HUES6 (cell line): ENCODE measurements at regions not wholly inside any gene's neighbourhood (a gene's known extent, or its start where the extent isn't known, plus 50 kb on each side); places are given as distances from the start of the nearest gene placed in this dataset.

Experiments used
- H3K27ac ChIP-seq: 2 replicates; pipeline ENCODE4 v1.7.0; 2013; ENCODE audit warnings: low read depth, mild to moderate bottlenecking, low read length, inconsistent platforms
- H3K27me3 ChIP-seq: 2 replicates; pipeline ENCODE4 v1.6.1; 2013; ENCODE audit warnings: low read length; ENCODE audit not compliant: control insufficient read depth, insufficient read depth
- H3K36me3 ChIP-seq: 2 replicates; pipeline ENCODE4 v1.6.1; 2013; ENCODE audit warnings: low read length; ENCODE audit not compliant: control insufficient read depth, insufficient read depth
- H3K4me1 ChIP-seq: 2 replicates; pipeline ENCODE4 v1.6.1; 2013; ENCODE audit warnings: low read length; ENCODE audit not compliant: control insufficient read depth, insufficient read depth
- H3K4me3 ChIP-seq: 2 replicates; pipeline ENCODE4 v1.5.1; 2013; ENCODE audit warnings: low read depth, low read length
- H3K9ac ChIP-seq: one replicate; pipeline ENCODE4 v1.6.1; 2013; ENCODE audit warnings: mild to moderate bottlenecking, low read length
- H3K9me3 ChIP-seq: 2 replicates; pipeline ENCODE4 v1.6.1; 2013; ENCODE audit warnings: low read depth, low read length; ENCODE audit not compliant: control insufficient read depth, insufficient read depth

DNA sequence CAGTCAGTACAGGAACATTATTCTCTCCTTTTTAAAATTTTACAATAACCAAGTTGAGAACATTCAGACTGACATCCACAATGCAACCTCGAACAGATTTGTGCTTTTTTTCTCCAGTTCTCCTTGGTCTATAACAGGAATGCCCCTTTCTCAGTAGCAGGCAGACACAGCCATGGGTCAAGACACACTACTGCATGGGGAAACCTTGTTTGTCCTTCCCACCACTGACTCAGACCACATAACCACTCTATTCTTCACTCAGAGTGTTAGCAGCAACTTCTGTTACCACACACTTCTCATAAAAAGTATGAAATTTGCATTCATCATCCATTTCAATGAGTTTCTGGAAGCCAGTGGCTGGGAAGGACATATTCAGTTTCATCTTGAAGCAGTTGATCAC is 421.7 kb downstream of the ADRA2A start:
- Histone ChIP-seq H3K27me3 (no peaks in the 10 kb centered on the region), H3K4me1 (no peaks in the 10 kb centered on the region), H3K27ac (no peak overlapping the region), H3K9me3 (peaks cover 8% of the 10 kb centered on the region), H3K36me3 (no peaks in the 10 kb centered on the region), H3K4me3 (no peak overlapping the region), H3K9ac (no peak overlapping the region)

DNA sequence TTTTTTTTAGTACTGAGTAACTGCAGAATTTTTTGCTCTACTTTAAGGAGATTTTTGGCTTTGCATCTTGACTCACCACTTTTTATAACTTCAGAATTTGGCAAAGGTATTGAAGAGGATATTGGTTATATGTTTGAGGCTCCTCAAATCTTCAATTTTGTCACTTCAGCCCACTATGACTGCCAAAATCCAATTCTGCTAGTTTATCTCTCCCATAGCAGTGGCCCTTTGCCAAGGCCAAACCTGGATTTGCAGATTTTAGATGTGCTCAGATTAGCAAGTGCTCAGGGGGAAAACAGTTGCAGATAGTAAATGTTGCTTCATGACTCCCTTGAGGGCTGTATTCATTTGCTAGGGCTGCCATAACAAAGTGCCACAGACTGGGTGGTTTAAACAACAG is 427.5 kb downstream of the ADRA2A start:
- Histone ChIP-seq H3K4me3 (no peak overlapping the region), H3K4me1 (peaks cover 10% of the 10 kb centered on the region), H3K27ac (no peak overlapping the region), H3K9ac (no peak overlapping the region), H3K9me3 (peaks cover 22% of the 10 kb centered on the region), H3K27me3 (no peaks in the 10 kb centered on the region), H3K36me3 (no peaks in the 10 kb centered on the region)

DNA sequence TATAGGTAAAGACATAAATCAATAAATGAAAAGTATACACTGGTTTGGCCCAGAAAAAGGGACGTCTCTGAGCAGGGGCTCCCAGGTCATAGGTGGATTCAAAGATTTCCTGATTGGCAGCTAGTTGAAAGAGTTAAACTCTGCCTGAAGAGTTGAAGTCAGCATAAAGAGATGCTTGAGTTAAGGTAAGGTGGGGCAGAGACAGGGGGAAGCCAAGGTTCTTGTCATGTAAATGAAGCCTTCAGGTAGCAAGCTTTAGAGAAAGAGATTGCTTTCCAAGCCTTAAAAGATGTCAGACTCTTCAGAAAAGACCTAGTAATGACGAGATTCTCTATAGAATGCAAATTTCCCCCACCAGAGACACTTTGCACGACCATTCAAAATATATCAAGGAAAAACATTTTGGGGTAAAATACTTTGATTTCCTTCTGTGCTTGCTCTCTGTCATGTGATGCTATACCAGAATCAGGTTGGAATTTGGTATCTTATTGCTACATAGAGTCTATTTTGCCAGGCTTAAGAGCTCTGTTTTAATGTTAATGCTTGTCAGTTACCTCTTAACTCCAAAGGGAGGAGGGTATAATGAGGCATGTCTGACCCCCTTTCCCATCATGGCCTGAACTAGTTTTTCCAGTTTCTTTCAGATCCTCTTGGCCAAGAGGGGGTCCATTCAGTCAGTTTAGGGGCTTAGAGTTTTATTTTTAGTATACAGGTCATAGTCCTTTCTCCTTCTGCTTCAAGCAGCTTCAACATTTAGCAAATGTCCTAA is 429.6 kb downstream of the ADRA2A start:
- no peaks in the 10 kb centered on the region for H3K36me3 ChIP-seq
- H3K9me3 ChIP-seq: peaks cover 22% of the 10 kb centered on the region
- no peak overlapping the region for H3K27ac ChIP-seq
- peaks cover 10% of the 10 kb centered on the region for H3K4me1 ChIP-seq
- no peaks in the 10 kb centered on the region for H3K27me3 ChIP-seq
- H3K4me3 ChIP-seq: peak overlapping the region; percentile 12; the same call in 1 of the 2 replicates
- H3K9ac ChIP-seq: no peak overlapping the region

DNA sequence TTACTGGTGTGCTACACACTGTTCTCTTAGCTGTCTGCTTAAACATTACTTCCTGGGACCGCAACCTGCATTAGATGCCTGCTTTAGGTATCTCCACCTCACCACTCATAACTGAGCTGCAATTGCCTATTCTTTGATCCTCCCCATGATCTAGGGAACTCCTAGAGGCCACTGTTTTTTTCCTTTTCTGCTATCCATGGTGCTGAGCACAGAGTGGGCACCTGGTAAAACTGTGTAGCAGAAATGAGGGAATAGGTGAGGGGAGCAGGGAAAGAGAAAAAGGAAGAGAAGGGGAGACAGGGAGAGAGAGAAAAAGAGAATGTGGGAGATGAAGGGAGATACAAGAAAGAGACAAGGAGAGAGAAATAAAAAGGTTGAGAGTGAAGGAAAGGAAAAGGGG is 434.9 kb downstream of the ADRA2A start:
- Histone ChIP-seq H3K36me3 (no peaks in the 10 kb centered on the region), H3K27ac (no peak overlapping the region), H3K4me3 (no peak overlapping the region), H3K4me1 (peaks cover 6% of the 10 kb centered on the region), H3K27me3 (no peaks in the 10 kb centered on the region), H3K9me3 (no peaks in the 10 kb centered on the region), H3K9ac (no peak overlapping the region)

DNA sequence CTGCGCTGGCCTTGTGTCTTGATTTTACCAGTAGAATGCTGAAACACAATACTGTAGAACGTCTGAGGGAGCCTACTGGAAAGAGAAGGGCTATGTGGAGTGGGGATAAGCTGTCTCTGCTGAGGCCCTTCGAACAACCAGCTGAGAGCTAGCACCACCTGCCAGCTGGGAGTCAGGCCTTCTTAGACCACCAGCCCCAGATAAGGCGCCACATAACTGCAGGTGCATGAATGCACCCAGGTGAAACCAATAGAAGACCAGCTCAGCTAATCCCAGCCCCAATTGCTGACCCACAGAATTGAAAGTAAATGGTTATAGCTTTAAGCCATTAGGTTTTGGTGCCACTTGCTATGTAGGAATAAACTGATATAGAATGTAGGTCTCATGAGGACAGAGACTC is 438.4 kb downstream of the ADRA2A start:
- Histone ChIP-seq H3K27ac (no peak overlapping the region), H3K4me1 (no peaks in the 10 kb centered on the region), H3K9me3 (no peaks in the 10 kb centered on the region), H3K27me3 (no peaks in the 10 kb centered on the region), H3K9ac (no peak overlapping the region), H3K36me3 (no peaks in the 10 kb centered on the region), H3K4me3 (no peak overlapping the region)

DNA sequence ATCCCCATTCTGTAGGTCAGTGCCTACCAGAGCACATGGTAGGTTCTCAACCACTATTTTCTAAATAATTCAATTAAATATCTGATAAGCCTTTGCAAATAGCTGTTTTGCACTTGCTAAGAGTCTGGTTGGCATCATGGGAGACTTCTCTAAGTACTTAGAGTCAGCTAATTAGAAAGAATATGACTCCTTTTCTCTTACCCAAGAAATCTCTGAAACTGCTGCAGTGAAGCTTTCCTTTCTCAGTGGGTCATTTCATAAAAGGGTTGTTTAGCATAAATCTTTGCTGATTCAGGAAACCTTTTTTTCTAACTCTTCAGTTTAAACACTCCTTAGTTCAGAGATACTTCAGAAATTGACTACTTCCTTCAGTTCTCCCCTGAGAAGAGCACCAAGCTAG is 438.9 kb downstream of the ADRA2A start:
- H3K4me1 ChIP-seq: no peaks in the 10 kb centered on the region
- H3K27me3 ChIP-seq: no peaks in the 10 kb centered on the region
- no peaks in the 10 kb centered on the region for H3K36me3 ChIP-seq
- no peak overlapping the region for H3K27ac ChIP-seq
- no peak overlapping the region for H3K4me3 ChIP-seq
- no peak overlapping the region for H3K9ac ChIP-seq
- H3K9me3 ChIP-seq: no peaks in the 10 kb centered on the region

DNA sequence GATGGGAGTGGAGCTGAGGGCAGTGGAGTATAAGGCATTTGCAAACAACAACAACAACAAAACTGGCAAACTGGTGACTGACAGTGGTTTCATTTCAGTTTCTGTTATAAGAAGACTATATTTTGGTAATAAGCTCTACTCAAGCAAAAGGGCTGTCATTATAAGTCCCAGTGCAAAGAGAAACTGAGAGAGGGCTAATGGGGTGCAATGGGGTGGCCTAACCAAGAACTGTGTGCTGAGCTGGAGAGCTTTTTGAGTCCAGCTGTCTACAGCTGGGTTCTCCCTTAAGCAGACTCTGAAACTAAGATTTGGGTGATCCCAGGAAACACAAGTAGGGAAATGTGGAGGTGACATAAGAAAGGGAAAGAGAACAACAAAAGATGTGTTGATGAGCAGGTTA is 439.3 kb downstream of the ADRA2A start:
- Histone ChIP-seq H3K27me3 (no peaks in the 10 kb centered on the region), H3K27ac (no peak overlapping the region), H3K4me1 (no peaks in the 10 kb centered on the region), H3K9ac (no peak overlapping the region), H3K36me3 (no peaks in the 10 kb centered on the region), H3K9me3 (no peaks in the 10 kb centered on the region), H3K4me3 (no peak overlapping the region)

DNA sequence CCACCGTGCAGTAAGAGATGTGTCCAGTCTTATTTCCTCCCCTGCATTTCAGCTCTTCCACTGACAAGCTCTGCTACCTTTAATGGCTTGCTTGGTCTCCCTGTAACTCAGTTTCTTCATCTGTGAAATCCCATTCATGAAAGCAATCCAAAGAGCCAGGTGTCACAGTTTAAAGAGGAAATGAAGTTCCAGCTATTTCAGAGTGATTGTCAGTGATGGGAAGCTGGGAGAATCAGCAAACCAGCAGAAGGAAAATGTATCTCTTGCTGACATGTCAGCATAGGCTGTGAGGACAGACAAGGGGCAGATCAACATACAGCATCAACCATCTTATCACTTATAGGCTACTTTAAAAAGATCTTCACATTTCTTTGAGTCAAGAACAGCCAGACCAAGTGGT is 445.3 kb downstream of the ADRA2A start:
- Histone ChIP-seq H3K27ac (no peak overlapping the region), H3K36me3 (no peaks in the 10 kb centered on the region), H3K9me3 (no peaks in the 10 kb centered on the region), H3K9ac (no peak overlapping the region), H3K4me3 (no peak overlapping the region), H3K4me1 (no peaks in the 10 kb centered on the region), H3K27me3 (no peaks in the 10 kb centered on the region)

DNA sequence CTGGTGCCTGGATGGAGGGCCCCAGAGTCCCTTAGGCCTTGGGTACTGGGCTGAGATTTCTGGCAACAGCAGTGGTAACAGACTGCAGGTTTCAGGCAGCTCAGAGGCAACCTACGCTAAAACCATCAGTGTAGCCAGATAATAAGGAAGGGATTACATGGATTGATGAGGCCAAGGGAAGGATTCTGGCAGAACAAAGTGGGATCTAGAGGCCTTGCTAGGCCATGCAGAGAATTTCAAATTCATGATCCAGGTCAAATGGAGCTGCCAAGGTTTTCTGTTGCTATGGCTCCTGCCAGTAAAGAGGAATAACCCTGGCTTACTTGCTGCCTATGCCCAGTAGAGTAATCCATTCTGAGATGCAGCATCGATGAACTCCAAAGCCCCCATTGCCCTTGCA is 445.7 kb downstream of the ADRA2A start:
- H3K4me3 ChIP-seq: no peak overlapping the region

DNA sequence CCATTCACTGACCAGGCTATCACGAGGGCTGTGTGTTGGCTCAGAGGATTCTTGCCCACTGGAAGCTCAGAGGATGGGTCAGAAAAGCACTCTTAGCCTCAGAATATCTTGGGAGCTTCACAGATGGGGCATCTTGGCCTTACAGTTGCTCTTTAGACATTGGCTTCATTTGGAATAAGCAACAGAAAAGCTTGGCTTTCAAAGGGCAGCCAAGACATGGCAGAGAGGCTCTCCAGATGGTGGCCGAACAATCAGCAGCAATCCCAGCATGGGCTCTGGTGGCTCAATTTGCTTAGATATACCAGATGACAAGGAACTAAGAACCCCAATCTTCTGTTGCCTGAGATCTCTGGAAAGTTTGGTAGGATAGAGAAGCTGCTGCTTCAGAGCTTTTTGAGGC is 446.2 kb downstream of the ADRA2A start:
- no peaks in the 10 kb centered on the region for H3K4me1 ChIP-seq
- H3K4me3 ChIP-seq: no peak overlapping the region
- H3K9ac ChIP-seq: no peak overlapping the region
- no peak overlapping the region for H3K27ac ChIP-seq
- no peaks in the 10 kb centered on the region for H3K9me3 ChIP-seq
- H3K27me3 ChIP-seq: no peaks in the 10 kb centered on the region
- no peaks in the 10 kb centered on the region for H3K36me3 ChIP-seq

More for the DNA sequence above, 445.7 kb downstream of the ADRA2A start:
- Histone ChIP-seq H3K27ac (no peak overlapping the region), H3K9me3 (no peaks in the 10 kb centered on the region), H3K9ac (no peak overlapping the region), H3K4me1 (no peaks in the 10 kb centered on the region), H3K36me3 (no peaks in the 10 kb centered on the region), H3K27me3 (no peaks in the 10 kb centered on the region)

DNA sequence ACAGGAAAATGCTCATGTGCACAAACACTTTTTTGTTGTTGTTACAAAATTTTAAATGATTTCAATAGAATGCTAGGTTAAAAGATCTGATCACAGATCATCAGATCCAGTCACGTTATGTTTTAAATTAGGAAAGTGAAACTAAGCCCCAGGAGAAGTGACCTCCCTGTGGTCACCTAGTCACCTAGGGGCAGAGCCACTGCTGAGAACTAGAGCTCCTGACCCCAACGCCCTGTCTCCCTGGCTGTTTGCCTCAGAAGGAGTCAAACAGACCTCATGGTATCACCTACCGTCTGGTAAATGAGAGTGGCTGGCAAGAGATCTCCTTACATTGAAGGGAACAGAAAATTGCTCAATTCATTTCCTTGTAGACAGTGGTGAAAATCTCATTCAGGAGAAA is 447.3 kb downstream of the ADRA2A start:
- Histone ChIP-seq H3K27ac (no peak overlapping the region), H3K36me3 (no peaks in the 10 kb centered on the region), H3K9ac (no peak overlapping the region), H3K9me3 (no peaks in the 10 kb centered on the region), H3K27me3 (no peaks in the 10 kb centered on the region), H3K4me1 (no peaks in the 10 kb centered on the region), H3K4me3 (no peak overlapping the region)
